CD14-positive monocyte (primary cell): ENCODE measurements at regions not wholly inside any gene's neighbourhood (a gene's known extent, or its start where the extent isn't known, plus 50 kb on each side); places are given as distances from the start of the nearest gene placed in this dataset.

Experiments used
- DNase-seq, 3 donors: peaks; one replicate each; pipeline ENCODE4 v3.0.0-alpha.2; 2011 to 2022
- H2AFZ ChIP-seq: 2 replicates; pipeline ENCODE4 v1.6.0; 2012; ENCODE audit warnings: mild to moderate bottlenecking, low read depth, low read length, inconsistent platforms; ENCODE audit not compliant: insufficient read depth, poor library complexity, severe bottlenecking
- H3K27ac ChIP-seq, 2 donors: 1 replicate in 1 of 2; 2 replicates in 1 of 2; pipeline ENCODE4 v1.5.1; 2012 to 2013; ENCODE audit warnings: low read length in 2 of 2, control low read depth in 1 of 2, inconsistent platforms in 1 of 2, low read depth in 1 of 2, mild to moderate bottlenecking in 1 of 2
- H3K27me3 ChIP-seq, 2 donors: one replicate each; pipeline versions ENCODE4 v1.6.0 to v1.6.1; 2011 to 2013; ENCODE audit warnings: low read length in 2 of 2; ENCODE audit not compliant: control insufficient read depth in 2 of 2, insufficient read depth in 2 of 2
- H3K36me3 ChIP-seq, 2 donors: replicated peaks in 1 of 2; 1 replicate in 1 of 2; 2 replicates in 1 of 2; pipeline versions ENCODE4 v1.5.1 to v1.6.1; 2012 to 2013; ENCODE audit warnings: low read length in 2 of 2, control low read depth in 1 of 2, inconsistent platforms in 1 of 2, mild to moderate bottlenecking in 1 of 2; ENCODE audit not compliant: insufficient read depth in 2 of 2, control insufficient read depth in 1 of 2
- H3K4me1 ChIP-seq, 2 donors: 1 replicate in 1 of 2; 2 replicates in 1 of 2; pipeline versions ENCODE4 v1.5.1 to v1.6.1; 2012 to 2013; ENCODE audit warnings: low read length in 2 of 2, control low read depth in 1 of 2, inconsistent platforms in 1 of 2, mild to moderate bottlenecking in 1 of 2, moderate library complexity in 1 of 2; ENCODE audit not compliant: insufficient read depth in 2 of 2, control insufficient read depth in 1 of 2
- H3K4me2 ChIP-seq: replicated peaks from 2 replicates; pipeline ENCODE3; 2012; ENCODE audit warnings: low read length, moderate library complexity, mild to moderate bottlenecking; ENCODE audit not compliant: poor library complexity, severe bottlenecking; ENCODE audit errors: extremely low read depth
- H3K4me3 ChIP-seq, 3 experiments: fragments of 200-600 bp in 1 of 3; sonication (generic) in 1 of 3; replicated peaks in 1 of 3; 1 replicate in 2 of 3; 2 replicates in 1 of 3; pipeline ENCODE4 v1.5.1; 2011 to 2013; ENCODE audit warnings: low read length in 3 of 3, mild to moderate bottlenecking in 3 of 3, control low read depth in 2 of 3, low read depth in 2 of 3, inconsistent platforms in 1 of 3, moderate library complexity in 1 of 3
- H3K79me2 ChIP-seq: 2 replicates; pipeline ENCODE4 v1.6.0; 2012; ENCODE audit warnings: mild to moderate bottlenecking, control low read depth, inconsistent platforms, low read length, moderate library complexity; ENCODE audit not compliant: insufficient read depth
- H3K9ac ChIP-seq: 2 replicates; pipeline ENCODE4 v1.6.0; 2017; ENCODE audit warnings: low read length, mild to moderate bottlenecking; ENCODE audit not compliant: insufficient read depth, poor library complexity, severe bottlenecking
- H3K9me3 ChIP-seq, 2 donors: replicated peaks in 1 of 2; 1 replicate in 1 of 2; 2 replicates in 1 of 2; pipeline versions ENCODE4 v1.5.1 to v1.6.1; 2012 to 2013; ENCODE audit warnings: low read length in 2 of 2, control low read depth in 1 of 2; ENCODE audit not compliant: control insufficient read depth in 1 of 2, insufficient read depth in 1 of 2
- H4K20me1 ChIP-seq: 2 replicates; pipeline ENCODE4 v1.6.0; 2012; ENCODE audit warnings: mild to moderate bottlenecking, low read length, control low read depth, moderate library complexity; ENCODE audit not compliant: insufficient read depth
- H3K27ac Mint-ChIP-seq, 7 donors: one replicate each; pipeline ENCODE4 v1.8.0; 2020; ENCODE audit warnings: mild to moderate bottlenecking in 7 of 7, mixed read lengths in 7 of 7, moderate library complexity in 6 of 7, inconsistent platforms in 2 of 7
- H3K27me3 Mint-ChIP-seq, 3 donors: one replicate each; pipeline ENCODE4 v1.8.0; 2021 to 2022; ENCODE audit warnings: low read depth in 3 of 3, mild to moderate bottlenecking in 3 of 3, mixed read lengths in 3 of 3, moderate library complexity in 3 of 3, inconsistent platforms in 1 of 3
- H3K36me3 Mint-ChIP-seq, 2 donors: one replicate each; pipeline ENCODE4 v1.8.0; 2020; ENCODE audit warnings: mixed read lengths in 2 of 2, inconsistent platforms in 1 of 2, mild to moderate bottlenecking in 1 of 2
- H3K4me1 Mint-ChIP-seq: one replicate; pipeline ENCODE4 v1.8.0; 2020; ENCODE audit warnings: mild to moderate bottlenecking, mixed read lengths
- H3K4me3 Mint-ChIP-seq, 2 donors: one replicate each; pipeline ENCODE4 v1.8.0; 2020; ENCODE audit warnings: mild to moderate bottlenecking in 2 of 2, mixed read lengths in 2 of 2, moderate library complexity in 1 of 2
- H3K9me3 Mint-ChIP-seq, 7 donors: one replicate each; pipeline ENCODE4 v1.8.0; 2020 to 2022; ENCODE audit warnings: mixed read lengths in 7 of 7, mild to moderate bottlenecking in 6 of 7, moderate library complexity in 6 of 7, inconsistent platforms in 2 of 7
- CTCF ChIP-seq: fragments of 200-600 bp; IDR thresholded peaks from one replicate; pipeline ENCODE4 v1.8.0; 2022; ENCODE audit warnings: antibody characterized with exemption, mild to moderate bottlenecking
- WGBS: methylation state at CpG from one replicate; pipeline ENCODE4 v1.1.5; 2013; ENCODE audit warnings: missing lambda C conversion rate; ENCODE audit not compliant: insufficient coverage; 5-methylcytosine and 5-hydroxymethylcytosine counted together
- intact Hi-C, 2 donors: fragments of 100-400 bp; cut with micrococcal nuclease; formaldehyde crosslinking; loops; one replicate each; pipeline versions ENCODE4 v1.15.0 to v1.15.1; 2023

GRCh38 chrX:35288657-35289056 is 346.1 kb downstream of the FAM47B start:
- no peak overlapping the region for H3K27ac Mint-ChIP-seq
- H2AFZ ChIP-seq = no peak overlapping the region
- H3K9ac ChIP-seq = no peak overlapping the region
- H4K20me1 ChIP-seq = no peaks in the 10 kb centered on the region
- H3K4me3 ChIP-seq = no peak overlapping the region
- peaks cover 0 to 8% (median 2%) of the 10 kb centered on the region in 7 donors for H3K9me3 Mint-ChIP-seq
- no peak overlapping the region for H3K4me3 Mint-ChIP-seq
- H3K36me3 ChIP-seq = no peaks in the 10 kb centered on the region
- H3K27ac ChIP-seq = no peak overlapping the region
- no peaks in the 10 kb centered on the region for H3K4me1 Mint-ChIP-seq
- TF ChIP-seq CTCF = no peak
- H3K9me3 ChIP-seq = no peaks in the 10 kb centered on the region
- WGBS = no CpG with 5 or more reads among the region's 1 CpG
- intact Hi-C loops = no loop called here
- H3K36me3 Mint-ChIP-seq = no peaks in the 10 kb centered on the region
- DNase-seq = no peak
- H3K27me3 ChIP-seq = no peaks in the 10 kb centered on the region
- no peaks in the 10 kb centered on the region for H3K79me2 ChIP-seq
- no peaks in the 10 kb centered on the region for H3K4me1 ChIP-seq
- H3K27me3 Mint-ChIP-seq = peaks cover 0 to 2% (median 2%) of the 10 kb centered on the region in 3 donors
- H3K4me2 ChIP-seq = no peak overlapping the region

DNA sequence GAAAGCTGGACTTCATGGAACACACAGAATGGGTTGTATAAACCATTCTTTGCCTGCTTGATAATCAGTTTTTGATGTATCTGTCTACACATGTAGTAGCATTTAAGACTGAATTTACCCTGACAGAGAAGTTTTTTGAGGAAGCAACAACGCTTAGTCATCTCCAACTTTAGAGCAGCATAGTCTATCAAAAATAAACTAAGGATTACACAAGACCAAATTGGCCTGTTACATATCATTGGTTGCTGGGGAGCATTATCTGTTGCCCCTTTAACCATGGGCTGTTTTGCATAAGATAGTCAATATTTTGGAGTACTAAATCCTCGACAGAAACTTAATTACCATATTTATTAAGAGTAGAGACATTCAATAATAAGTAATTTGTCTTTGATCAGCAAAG is 347.4 kb downstream of the FAM47B start:
- Histone ChIP-seq H3K27me3 (no peaks in the 10 kb centered on the region), H2AFZ (no peak overlapping the region), H3K36me3 (no peaks in the 10 kb centered on the region), H3K4me3 (no peak overlapping the region), H3K9ac (no peak overlapping the region), H4K20me1 (no peaks in the 10 kb centered on the region), H3K4me1 (no peaks in the 10 kb centered on the region), H3K4me2 (no peak overlapping the region), H3K9me3 (no peaks in the 10 kb centered on the region), H3K79me2 (no peaks in the 10 kb centered on the region), H3K27ac (no peak overlapping the region)
- TF ChIP-seq CTCF = no peak
- H3K4me1 Mint-ChIP-seq = no peaks in the 10 kb centered on the region
- no peak overlapping the region for H3K4me3 Mint-ChIP-seq
- peaks cover 0 to 7% (median 2%) of the 10 kb centered on the region in 7 donors for H3K9me3 Mint-ChIP-seq
- peaks cover 0 to 2% (median 2%) of the 10 kb centered on the region in 3 donors for H3K27me3 Mint-ChIP-seq
- intact Hi-C loops = no loop called here
- H3K36me3 Mint-ChIP-seq = no peaks in the 10 kb centered on the region
- no CpG with 5 or more reads among the region's 2 CpGs for WGBS
- H3K27ac Mint-ChIP-seq = no peak overlapping the region
- no peak for DNase-seq
